Naive thymus-derived CD4-positive, alpha-beta T cell (primary cell): ENCODE measurements at regions not wholly inside any gene's neighbourhood (a gene's known extent, or its start where the extent isn't known, plus 50 kb on each side); places are given as distances from the start of the nearest gene placed in this dataset.

Experiments
- ATAC-seq: fragments of 150-1000 bp; cut with Tn5 transposase; 2 replicates; pipeline ENCODE4 v1.10.0; 2021; ENCODE audit warnings: mild to moderate bottlenecking, moderate library complexity
- CTCF ChIA-PET: fragments of 350-600 bp; sonication (Branson Sonifier 250); formaldehyde crosslinking; loops from one replicate; lab custom pipeline; 2021; ENCODE audit warnings: antibody characterized with exemption; lab: Charles Lee
- POLR2A ChIA-PET: fragments of 350-600 bp; sonication (Branson Sonifier 250); formaldehyde crosslinking; loops from one replicate; lab custom pipeline; 2021; ENCODE audit warnings: antibody characterized with exemption, inconsistent platforms; lab: Charles Lee
- DNase-seq, 9 donors: peaks; one replicate each; pipeline versions ENCODE4 v3.0.0 to v3.0.0-alpha.2; 2020 to 2022; ENCODE audit warnings: mixed read lengths in 1 of 9
- H3K27ac ChIP-seq: one replicate; pipeline ENCODE4 v1.7.0; 2013; ENCODE audit warnings: mild to moderate bottlenecking, low read depth, low read length, moderate library complexity
- H3K27me3 ChIP-seq, 2 donors: one replicate each; pipeline ENCODE4 v1.7.0; 2013; ENCODE audit warnings: low read length in 2 of 2, mild to moderate bottlenecking in 2 of 2, moderate library complexity in 2 of 2; ENCODE audit not compliant: control insufficient read depth in 2 of 2, insufficient read depth in 2 of 2
- H3K36me3 ChIP-seq, 3 experiments: 1 replicate in 2 of 3; 2 replicates in 1 of 3; pipeline ENCODE4 v1.7.0; 2013; ENCODE audit warnings: low read length in 3 of 3, mild to moderate bottlenecking in 3 of 3, moderate library complexity in 1 of 3; ENCODE audit not compliant: insufficient read depth in 3 of 3, control insufficient read depth in 2 of 3
- H3K4me1 ChIP-seq, 2 donors: one replicate each; pipeline ENCODE4 v1.7.0; 2013; ENCODE audit warnings: low read length in 2 of 2, mild to moderate bottlenecking in 2 of 2, moderate library complexity in 1 of 2; ENCODE audit not compliant: control insufficient read depth in 2 of 2, insufficient read depth in 2 of 2
- H3K4me3 ChIP-seq: 2 replicates; pipeline ENCODE4 v1.7.0; 2013; ENCODE audit warnings: mild to moderate bottlenecking, low read length
- H3K9me3 ChIP-seq, 3 experiments: 1 replicate in 2 of 3; 2 replicates in 1 of 3; pipeline ENCODE4 v1.7.0; 2013; ENCODE audit warnings: low read length in 3 of 3; ENCODE audit not compliant: control insufficient read depth in 2 of 3
- H3K27ac Mint-ChIP-seq, 9 donors: one replicate each; pipeline ENCODE4 v1.8.0; 2020 to 2022; ENCODE audit warnings: mixed read lengths in 9 of 9, mild to moderate bottlenecking in 8 of 9, moderate library complexity in 5 of 9, inconsistent platforms in 2 of 9
- H3K27me3 Mint-ChIP-seq, 5 donors: one replicate each; pipeline ENCODE4 v1.8.0; 2021 to 2022; ENCODE audit warnings: mixed read lengths in 5 of 5, mild to moderate bottlenecking in 1 of 5
- H3K36me3 Mint-ChIP-seq, 5 donors: one replicate each; pipeline ENCODE4 v1.8.0; 2020 to 2022; ENCODE audit warnings: mixed read lengths in 5 of 5, mild to moderate bottlenecking in 3 of 5, inconsistent platforms in 1 of 5
- H3K4me1 Mint-ChIP-seq, 7 donors: one replicate each; pipeline ENCODE4 v1.8.0; 2020 to 2022; ENCODE audit warnings: mixed read lengths in 7 of 7, mild to moderate bottlenecking in 3 of 7, inconsistent platforms in 1 of 7
- H3K4me3 Mint-ChIP-seq, 10 donors: one replicate each; pipeline ENCODE4 v1.8.0; 2020 to 2022; ENCODE audit warnings: mild to moderate bottlenecking in 10 of 10, mixed read lengths in 10 of 10, moderate library complexity in 6 of 10, inconsistent platforms in 2 of 10
- H3K9me3 Mint-ChIP-seq, 11 donors: one replicate each; pipeline ENCODE4 v1.8.0; 2020 to 2022; ENCODE audit warnings: mixed read lengths in 11 of 11, mild to moderate bottlenecking in 4 of 11, inconsistent platforms in 1 of 11, moderate library complexity in 1 of 11
- intact Hi-C, 2 donors: fragments of 100-400 bp; cut with micrococcal nuclease; formaldehyde crosslinking; loops; one replicate each; pipeline ENCODE4 v1.15.1; 2023

DNA sequence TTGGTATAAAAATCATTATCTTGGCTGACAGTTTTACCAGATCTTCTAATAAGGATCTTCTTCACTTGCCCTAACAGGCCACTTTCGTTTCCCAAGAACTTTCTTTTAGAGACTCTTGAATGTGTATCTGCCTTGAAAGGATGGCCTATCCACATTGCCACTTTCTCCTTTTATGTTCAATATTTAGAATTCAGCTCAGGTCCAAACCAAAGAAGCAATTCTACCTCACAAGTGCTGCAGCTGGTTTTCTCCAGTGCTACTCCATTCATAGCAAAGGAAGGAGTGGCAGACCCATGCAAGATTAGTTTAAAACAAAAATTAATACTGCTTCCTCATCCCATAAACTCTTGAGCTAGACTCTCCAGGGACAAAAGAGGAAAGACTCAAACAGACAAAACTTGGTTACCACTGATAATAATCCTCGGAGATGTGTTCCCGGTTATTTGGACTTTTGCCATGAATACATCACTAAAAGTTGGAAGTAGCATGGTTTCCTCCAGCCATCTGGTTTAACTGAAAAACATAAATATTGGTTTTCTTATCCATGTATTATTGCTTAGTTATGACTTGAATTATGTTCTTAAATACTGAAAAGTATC lies 401.8 kb downstream of the PABPC4L start:
- Mint-ChIP-seq H3K27me3 (no peaks in the 10 kb centered on the region), H3K9me3 (peaks cover 0 to 4% (median 0%) of the 10 kb centered on the region in 11 donors), H3K36me3 (no peaks in the 10 kb centered on the region), H3K27ac (no peak overlapping the region), H3K4me3 (no peak overlapping the region), H3K4me1 (no peaks in the 10 kb centered on the region)
- Histone ChIP-seq H3K36me3 (no peaks in the 10 kb centered on the region), H3K27ac (no peak overlapping the region), H3K27me3 (no peaks in the 10 kb centered on the region), H3K9me3 (no peaks in the 10 kb centered on the region), H3K4me3 (no peak overlapping the region), H3K4me1 (no peaks in the 10 kb centered on the region)
- DNase-seq (no peak), ATAC-seq (no peak)
- ChIA-PET POLR2A (no interaction called here), CTCF (no interaction called here)
- intact Hi-C loops = no loop called here

DNA sequence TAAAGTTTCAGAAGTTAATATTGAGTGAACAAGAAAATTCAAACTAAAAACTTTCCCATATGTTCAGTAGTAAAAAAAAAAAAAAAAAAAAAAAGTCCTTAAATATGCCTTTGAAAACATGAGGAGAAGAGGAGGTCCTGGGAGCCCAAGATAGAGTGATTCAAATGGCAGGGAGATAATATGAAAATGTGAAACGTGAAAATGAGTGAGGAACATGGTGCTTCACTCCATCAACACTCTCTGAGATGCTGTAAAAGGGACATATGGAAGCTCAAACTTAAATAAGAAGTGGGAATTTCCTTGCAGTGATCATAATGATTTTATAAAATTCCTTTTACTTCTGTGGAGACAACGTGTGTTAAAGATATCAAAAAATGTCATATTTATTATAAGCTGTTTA lies 423.9 kb downstream of the PABPC4L start:
- no peaks in the 10 kb centered on the region for H3K4me1 Mint-ChIP-seq
- ChIA-PET POLR2A (no interaction called here), CTCF (no interaction called here)
- H3K4me3 ChIP-seq = no peak overlapping the region
- H3K4me3 Mint-ChIP-seq = no peak overlapping the region
- H3K4me1 ChIP-seq = no peaks in the 10 kb centered on the region
- ATAC-seq (no peak), DNase-seq (no peak)
- peaks cover 0 to 24% (median 2%) of the 10 kb centered on the region in 11 donors for H3K9me3 Mint-ChIP-seq
- no peaks in the 10 kb centered on the region for H3K27me3 ChIP-seq
- H3K36me3 ChIP-seq = no peaks in the 10 kb centered on the region
- no peaks in the 10 kb centered on the region for H3K27me3 Mint-ChIP-seq
- intact Hi-C loops = no loop called here
- H3K27ac Mint-ChIP-seq = no peak overlapping the region
- H3K36me3 Mint-ChIP-seq = no peaks in the 10 kb centered on the region
- no peaks in the 10 kb centered on the region for H3K9me3 ChIP-seq
- H3K27ac ChIP-seq = no peak overlapping the region

DNA sequence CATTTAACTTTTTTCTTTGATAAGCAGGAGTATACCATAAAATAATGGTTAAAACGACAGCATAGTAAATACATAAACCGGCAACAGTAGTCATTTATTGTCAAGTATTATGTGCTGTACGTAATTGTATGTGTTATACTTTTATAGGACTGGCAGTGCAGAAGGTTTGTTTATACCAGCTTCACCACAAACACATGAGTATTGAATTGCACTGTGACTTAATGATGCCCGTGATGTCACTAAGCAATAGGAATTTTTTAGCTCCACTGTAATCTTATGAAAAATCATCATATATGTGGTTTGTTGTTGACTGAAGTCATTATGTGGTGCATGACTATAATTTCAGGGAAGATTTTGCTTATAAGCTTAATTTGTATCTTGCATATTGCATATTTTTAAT lies 424.6 kb downstream of the PABPC4L start:
- H3K9me3 ChIP-seq = no peaks in the 10 kb centered on the region
- H3K9me3 Mint-ChIP-seq = peaks cover 0 to 24% (median 5%) of the 10 kb centered on the region in 11 donors
- no peak overlapping the region for H3K4me3 Mint-ChIP-seq
- H3K36me3 ChIP-seq = no peaks in the 10 kb centered on the region
- no peaks in the 10 kb centered on the region for H3K4me1 Mint-ChIP-seq
- intact Hi-C loops = no loop called here
- ChIA-PET POLR2A (no interaction called here), CTCF (no interaction called here)
- no peaks in the 10 kb centered on the region for H3K27me3 Mint-ChIP-seq
- H3K27me3 ChIP-seq = no peaks in the 10 kb centered on the region
- no peak overlapping the region for H3K27ac Mint-ChIP-seq
- H3K36me3 Mint-ChIP-seq = no peaks in the 10 kb centered on the region
- no peak overlapping the region for H3K27ac ChIP-seq
- H3K4me1 ChIP-seq = no peaks in the 10 kb centered on the region
- H3K4me3 ChIP-seq = no peak overlapping the region
- DNase-seq (no peak), ATAC-seq (no peak)

DNA sequence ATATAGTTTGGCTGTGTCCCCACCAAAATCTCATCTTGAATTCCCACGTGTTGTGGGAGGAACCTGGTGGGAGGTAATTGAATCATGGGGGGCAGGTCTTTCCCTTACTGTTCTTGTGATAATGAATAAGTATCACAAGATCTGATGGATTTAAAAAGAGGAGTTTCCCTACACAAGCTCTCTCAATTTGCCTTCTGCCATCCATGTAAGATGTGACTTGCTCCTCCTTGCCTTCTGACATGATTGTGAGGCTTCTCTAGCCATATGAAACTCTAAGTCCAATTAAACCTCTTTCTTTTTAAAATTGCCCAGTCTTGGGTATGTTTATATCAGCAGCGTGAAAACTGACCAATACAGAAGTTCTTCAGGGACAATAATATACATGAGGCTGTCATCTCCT lies 425.1 kb downstream of the PABPC4L start:
- intact Hi-C loops = no loop called here
- Histone ChIP-seq H3K36me3 (no peaks in the 10 kb centered on the region), H3K27ac (no peak overlapping the region), H3K4me1 (no peaks in the 10 kb centered on the region), H3K27me3 (no peaks in the 10 kb centered on the region), H3K9me3 (no peaks in the 10 kb centered on the region), H3K4me3 (no peak overlapping the region)
- ATAC-seq (no peak), DNase-seq (no peak)
- ChIA-PET POLR2A (no interaction called here), CTCF (interaction anchor here (0.6 kb wide), 1 partner anchor 93 kb away, joined by 3 read pairs; no protein-coding TSS in a partner anchor)
- Mint-ChIP-seq H3K27me3 (no peaks in the 10 kb centered on the region), H3K27ac (no peak overlapping the region), H3K4me1 (no peaks in the 10 kb centered on the region), H3K36me3 (no peaks in the 10 kb centered on the region), H3K4me3 (no peak overlapping the region), H3K9me3 (peaks cover 0 to 24% (median 5%) of the 10 kb centered on the region in 11 donors)

DNA sequence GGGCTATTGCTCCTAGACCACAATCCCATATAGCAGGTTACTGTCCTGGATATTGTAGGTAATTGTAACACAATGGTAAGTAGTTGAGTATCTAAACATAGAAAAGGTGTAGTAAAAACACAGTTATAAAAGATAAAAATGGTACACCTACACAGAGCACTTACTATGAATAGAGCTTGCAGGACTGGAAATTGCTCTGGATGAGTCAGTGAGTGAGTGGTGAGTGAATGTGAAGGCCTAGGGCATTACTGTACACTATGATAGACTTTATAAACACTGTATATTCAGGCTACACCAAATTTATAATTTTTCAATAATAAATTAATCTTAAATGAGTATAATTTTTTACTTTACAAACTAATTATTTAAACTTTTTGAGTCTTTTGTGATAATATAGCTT lies 425.7 kb downstream of the PABPC4L start:
- no peak overlapping the region for H3K4me3 Mint-ChIP-seq
- no peak for ATAC-seq
- no peak overlapping the region for H3K27ac ChIP-seq
- H3K9me3 Mint-ChIP-seq = peaks cover 0 to 24% (median 5%) of the 10 kb centered on the region in 11 donors
- no peaks in the 10 kb centered on the region for H3K27me3 Mint-ChIP-seq
- no peak overlapping the region for H3K27ac Mint-ChIP-seq
- no peak for DNase-seq
- no peak overlapping the region for H3K4me3 ChIP-seq
- H3K36me3 ChIP-seq = no peaks in the 10 kb centered on the region
- no peaks in the 10 kb centered on the region for H3K27me3 ChIP-seq
- POLR2A ChIA-PET = no interaction called here
- intact Hi-C loops = no loop called here
- no peaks in the 10 kb centered on the region for H3K36me3 Mint-ChIP-seq
- no peaks in the 10 kb centered on the region for H3K4me1 ChIP-seq
- no peaks in the 10 kb centered on the region for H3K9me3 ChIP-seq
- H3K4me1 Mint-ChIP-seq = no peaks in the 10 kb centered on the region
- CTCF ChIA-PET = interaction anchor here (0.6 kb wide), 1 partner anchor 94 kb away, joined by 3 read pairs; no protein-coding TSS in a partner anchor

DNA sequence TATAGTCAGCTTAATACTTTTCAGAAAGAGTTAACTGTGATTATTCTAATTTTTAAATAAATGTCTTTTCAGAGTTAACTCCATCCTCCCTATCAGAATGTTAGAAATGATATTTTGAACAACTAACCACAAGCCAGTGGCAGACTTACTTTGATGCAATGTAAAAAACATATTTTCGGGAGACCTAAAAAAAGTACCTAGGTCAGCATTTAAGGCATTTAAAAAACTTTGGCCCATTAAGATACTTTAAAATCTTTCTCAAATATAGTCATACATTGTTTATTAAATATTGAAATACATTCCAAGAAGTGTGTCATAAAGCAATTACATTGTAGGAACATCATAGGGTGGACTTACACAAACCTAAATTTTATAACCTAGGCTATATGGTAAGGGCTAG lies 426.1 kb downstream of the PABPC4L start:
- H3K36me3 Mint-ChIP-seq = no peaks in the 10 kb centered on the region
- no peak for DNase-seq
- Histone ChIP-seq H3K4me1 (no peaks in the 10 kb centered on the region), H3K36me3 (no peaks in the 10 kb centered on the region), H3K27me3 (no peaks in the 10 kb centered on the region), H3K4me3 (no peak overlapping the region), H3K27ac (no peak overlapping the region), H3K9me3 (no peaks in the 10 kb centered on the region)
- intact Hi-C loops = no loop called here
- ATAC-seq = no peak
- no peaks in the 10 kb centered on the region for H3K4me1 Mint-ChIP-seq
- no peak overlapping the region for H3K27ac Mint-ChIP-seq
- H3K9me3 Mint-ChIP-seq = peaks cover 2 to 23% (median 7%) of the 10 kb centered on the region in 11 donors
- H3K27me3 Mint-ChIP-seq = no peaks in the 10 kb centered on the region
- ChIA-PET CTCF (no interaction called here), POLR2A (no interaction called here)
- H3K4me3 Mint-ChIP-seq = no peak overlapping the region

DNA sequence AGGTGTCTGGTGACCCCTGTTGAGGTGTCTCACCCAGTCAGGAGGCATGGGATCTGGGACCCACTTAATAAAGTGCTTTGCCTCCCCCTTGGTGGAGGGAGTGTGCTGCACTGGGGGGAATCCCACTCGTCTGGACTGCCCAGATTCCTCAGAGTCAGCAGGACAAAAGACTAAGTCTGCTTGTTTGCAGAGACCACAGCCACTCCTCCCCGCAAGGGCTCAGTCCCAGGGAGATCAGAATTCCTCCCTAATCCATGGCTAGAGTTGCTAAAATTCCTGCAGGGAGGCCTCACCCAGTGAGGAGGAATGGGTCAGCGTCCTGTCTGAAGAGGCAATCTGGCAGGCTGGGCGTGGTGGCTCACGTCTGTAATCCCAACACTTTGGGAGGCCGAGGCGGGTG lies 442.2 kb downstream of the PABPC4L start:
- POLR2A ChIA-PET = no interaction called here
- Histone ChIP-seq H3K4me3 (no peak overlapping the region), H3K27ac (no peak overlapping the region), H3K36me3 (no peaks in the 10 kb centered on the region), H3K9me3 (no peaks in the 10 kb centered on the region), H3K4me1 (no peaks in the 10 kb centered on the region), H3K27me3 (no peaks in the 10 kb centered on the region)
- Mint-ChIP-seq H3K4me3 (no peak overlapping the region), H3K9me3 (peaks cover 0 to 14% (median 7%) of the 10 kb centered on the region in 11 donors), H3K4me1 (peaks cover 0 to 2% (median 0%) of the 10 kb centered on the region in 7 donors), H3K36me3 (no peaks in the 10 kb centered on the region), H3K27ac (no peak overlapping the region), H3K27me3 (no peaks in the 10 kb centered on the region)
- no peak for DNase-seq
- no peak for ATAC-seq
- intact Hi-C loops = no loop called here
- CTCF ChIA-PET = no interaction called here
